HepG2 (cell line): ENCODE measurements at regions not wholly inside any gene's neighbourhood (a gene's known extent, or its start where the extent isn't known, plus 50 kb on each side); places are given as distances from the start of the nearest gene placed in this dataset.

ENCODE experiments used
- BCLAF1 ChIP-seq: fragments of 450-650 bp; IDR thresholded peaks from 2 replicates; pipeline ENCODE4 v1.6.1; 2017; ENCODE audit warnings: mild to moderate bottlenecking
- CENPT ChIP-seq: sonication (generic); formaldehyde crosslinking; IDR thresholded peaks from 2 replicates; pipeline ENCODE4 v1.8.0; 2022; ENCODE audit warnings: low read depth, mild to moderate bottlenecking, moderate library complexity, missing genetic modification reagents
- E2F2 ChIP-seq: sonication (generic); formaldehyde crosslinking; IDR thresholded peaks from 2 replicates; pipeline ENCODE4 v1.4.0; 2020; ENCODE audit warnings: missing genetic modification reagents, borderline replicate concordance
- FOXK1 ChIP-seq: sonication (generic); formaldehyde crosslinking; IDR thresholded peaks from 2 replicates; pipeline ENCODE4 v1.4.0; 2020; ENCODE audit warnings: low read depth, missing genetic modification reagents, borderline replicate concordance
- ZBTB46 ChIP-seq: sonication (generic); formaldehyde crosslinking; IDR thresholded peaks from 2 replicates; pipeline ENCODE4 v1.4.0; 2020; ENCODE audit warnings: mild to moderate bottlenecking, missing genetic modification reagents, borderline replicate concordance
- ZC3H13 ChIP-seq: sonication (generic); formaldehyde crosslinking; IDR thresholded peaks from 2 replicates; pipeline ENCODE4 v1.8.1; 2023; ENCODE audit warnings: mild to moderate bottlenecking, missing genetic modification reagents, moderate library complexity
- ZNF12 ChIP-seq: sonication (generic); formaldehyde crosslinking; IDR thresholded peaks from 2 replicates; pipeline ENCODE4 v1.5.0; 2020; ENCODE audit warnings: missing genetic modification reagents
- ZNF607 ChIP-seq: sonication (generic); formaldehyde crosslinking; IDR thresholded peaks from 2 replicates; pipeline ENCODE4 v1.5.1; 2020; ENCODE audit warnings: missing genetic modification reagents, mild to moderate bottlenecking, borderline replicate concordance
- ZNF615 ChIP-seq: sonication (generic); formaldehyde crosslinking; IDR thresholded peaks from 2 replicates; pipeline ENCODE4 v1.5.0; 2020; ENCODE audit warnings: mild to moderate bottlenecking, missing genetic modification reagents, borderline replicate concordance
- ZNF652 ChIP-seq: IDR thresholded peaks from 2 replicates; pipeline ENCODE4 v1.6.1; 2016; ENCODE audit warnings: low read depth, borderline replicate concordance
- ZNF670 ChIP-seq: sonication (generic); formaldehyde crosslinking; IDR thresholded peaks from 2 replicates; pipeline ENCODE4 v1.8.0; 2022; ENCODE audit warnings: mild to moderate bottlenecking, missing genetic modification reagents, borderline replicate concordance
- ZNF746 ChIP-seq: sonication (generic); formaldehyde crosslinking; IDR thresholded peaks from 2 replicates; pipeline ENCODE4 v1.8.0; 2022; ENCODE audit warnings: mild to moderate bottlenecking, missing genetic modification reagents
- TF ChIP-seq, protein P1 (sequence below): sonication (generic); formaldehyde crosslinking; IDR thresholded peaks from 2 replicates; pipeline ENCODE4 v1.5.0; 2020; ENCODE audit warnings: missing genetic modification reagents
- TF ChIP-seq, protein P2 (sequence below): sonication (generic); formaldehyde crosslinking; IDR thresholded peaks from 2 replicates; pipeline ENCODE4 v1.5.0; 2020; ENCODE audit warnings: mild to moderate bottlenecking, missing genetic modification reagents, borderline replicate concordance

- TF ChIP-seq BCLAF1 (no peak), ZC3H13 (CRISPR knock-in tag) (no peak), ZNF670 (0 out of 2 replicates have a peak, but pooled peaks have one; percentile 48), ZNF652 (CRISPR knock-in tag) (peak; percentile 60; the same call in 1 of the 2 replicates), ZBTB46 (no peak), ZNF615 (CRISPR knock-in tag) (no peak), E2F2 (CRISPR knock-in tag) (no peak), CENPT (no peak), ZNF12 (CRISPR knock-in tag) (peak; percentile 77; the same call in 1 of the 2 replicates), ZNF607 (CRISPR knock-in tag) (no peak), FOXK1 (peak; percentile 91), ZNF746 (CRISPR knock-in tag) (no peak; the same call in 1 of the 2 replicates)
- TF ChIP-seq, protein P1, sequence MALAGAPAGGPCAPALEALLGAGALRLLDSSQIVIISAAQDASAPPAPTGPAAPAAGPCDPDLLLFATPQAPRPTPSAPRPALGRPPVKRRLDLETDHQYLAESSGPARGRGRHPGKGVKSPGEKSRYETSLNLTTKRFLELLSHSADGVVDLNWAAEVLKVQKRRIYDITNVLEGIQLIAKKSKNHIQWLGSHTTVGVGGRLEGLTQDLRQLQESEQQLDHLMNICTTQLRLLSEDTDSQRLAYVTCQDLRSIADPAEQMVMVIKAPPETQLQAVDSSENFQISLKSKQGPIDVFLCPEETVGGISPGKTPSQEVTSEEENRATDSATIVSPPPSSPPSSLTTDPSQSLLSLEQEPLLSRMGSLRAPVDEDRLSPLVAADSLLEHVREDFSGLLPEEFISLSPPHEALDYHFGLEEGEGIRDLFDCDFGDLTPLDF (CRISPR knock-in tag) = no peak
- TF ChIP-seq, protein P2, sequence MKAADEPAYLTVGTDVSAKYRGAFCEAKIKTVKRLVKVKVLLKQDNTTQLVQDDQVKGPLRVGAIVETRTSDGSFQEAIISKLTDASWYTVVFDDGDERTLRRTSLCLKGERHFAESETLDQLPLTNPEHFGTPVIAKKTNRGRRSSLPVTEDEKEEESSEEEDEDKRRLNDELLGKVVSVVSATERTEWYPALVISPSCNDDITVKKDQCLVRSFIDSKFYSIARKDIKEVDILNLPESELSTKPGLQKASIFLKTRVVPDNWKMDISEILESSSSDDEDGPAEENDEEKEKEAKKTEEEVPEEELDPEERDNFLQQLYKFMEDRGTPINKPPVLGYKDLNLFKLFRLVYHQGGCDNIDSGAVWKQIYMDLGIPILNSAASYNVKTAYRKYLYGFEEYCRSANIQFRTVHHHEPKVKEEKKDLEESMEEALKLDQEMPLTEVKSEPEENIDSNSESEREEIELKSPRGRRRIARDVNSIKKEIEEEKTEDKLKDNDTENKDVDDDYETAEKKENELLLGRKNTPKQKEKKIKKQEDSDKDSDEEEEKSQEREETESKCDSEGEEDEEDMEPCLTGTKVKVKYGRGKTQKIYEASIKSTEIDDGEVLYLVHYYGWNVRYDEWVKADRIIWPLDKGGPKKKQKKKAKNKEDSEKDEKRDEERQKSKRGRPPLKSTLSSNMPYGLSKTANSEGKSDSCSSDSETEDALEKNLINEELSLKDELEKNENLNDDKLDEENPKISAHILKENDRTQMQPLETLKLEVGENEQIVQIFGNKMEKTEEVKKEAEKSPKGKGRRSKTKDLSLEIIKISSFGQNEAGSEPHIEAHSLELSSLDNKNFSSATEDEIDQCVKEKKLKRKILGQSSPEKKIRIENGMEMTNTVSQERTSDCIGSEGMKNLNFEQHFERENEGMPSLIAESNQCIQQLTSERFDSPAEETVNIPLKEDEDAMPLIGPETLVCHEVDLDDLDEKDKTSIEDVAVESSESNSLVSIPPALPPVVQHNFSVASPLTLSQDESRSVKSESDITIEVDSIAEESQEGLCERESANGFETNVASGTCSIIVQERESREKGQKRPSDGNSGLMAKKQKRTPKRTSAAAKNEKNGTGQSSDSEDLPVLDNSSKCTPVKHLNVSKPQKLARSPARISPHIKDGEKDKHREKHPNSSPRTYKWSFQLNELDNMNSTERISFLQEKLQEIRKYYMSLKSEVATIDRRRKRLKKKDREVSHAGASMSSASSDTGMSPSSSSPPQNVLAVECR (CRISPR knock-in tag) = no peak
Observed at GRCh38 chr5:30605693-30606268, 587.7 kb upstream of the CDH6 start (continued).
